Mesenchymal stem cell (in vitro differentiated cells and primary cell): ENCODE measurements at regions not wholly inside any gene's neighbourhood (a gene's known extent, or its start where the extent isn't known, plus 50 kb on each side); places are given as distances from the start of the nearest gene placed in this dataset.
"Not testable (repeated sequence)": the region's sequence is repeated elsewhere in the genome, so short reads cannot be mapped to it uniquely, and the experiment has no call there.

Source experiments
- DNase-seq: peaks from one replicate; pipeline ENCODE4 v3.0.0-alpha.2; 2013
- H2AFZ ChIP-seq: one replicate; pipeline ENCODE4 v1.6.1; 2013; ENCODE audit warnings: low read depth, mild to moderate bottlenecking, control low read depth, inconsistent platforms, low read length, moderate library complexity
- H2AK5ac ChIP-seq: 2 replicates; pipeline ENCODE4 v1.6.1; 2013; ENCODE audit warnings: low read length, moderate library complexity, mild to moderate bottlenecking, inconsistent platforms; ENCODE audit not compliant: severe bottlenecking
- H2BK120ac ChIP-seq: one replicate; pipeline ENCODE4 v1.6.1; 2013; ENCODE audit warnings: low read depth, mild to moderate bottlenecking, inconsistent platforms, low read length, moderate library complexity
- H2BK12ac ChIP-seq, 2 experiments: one replicate each; pipeline ENCODE4 v1.6.1; 2013; ENCODE audit warnings: inconsistent platforms in 2 of 2, low read length in 2 of 2, mild to moderate bottlenecking in 2 of 2, moderate library complexity in 2 of 2, control low read depth in 1 of 2
- H2BK15ac ChIP-seq: one replicate; pipeline ENCODE4 v1.6.1; 2013; ENCODE audit warnings: mild to moderate bottlenecking, low read depth, inconsistent platforms; ENCODE audit not compliant: poor library complexity, severe bottlenecking
- H2BK5ac ChIP-seq: 2 replicates; pipeline ENCODE4 v1.6.1; 2013; ENCODE audit warnings: low read depth, mild to moderate bottlenecking, low read length, control low read depth, inconsistent platforms; ENCODE audit not compliant: poor library complexity, severe bottlenecking
- H3K14ac ChIP-seq, 2 experiments: one replicate each; pipeline ENCODE4 v1.6.1; 2013; ENCODE audit warnings: inconsistent platforms in 2 of 2, low read length in 2 of 2, control low read depth in 1 of 2, mild to moderate bottlenecking in 1 of 2, moderate library complexity in 1 of 2
- H3K18ac ChIP-seq, 2 experiments: one replicate each; pipeline ENCODE4 v1.6.1; 2013; ENCODE audit warnings: inconsistent platforms in 2 of 2, low read length in 2 of 2, control low read depth in 1 of 2, low read depth in 1 of 2, mild to moderate bottlenecking in 1 of 2
- H3K23ac ChIP-seq, 2 experiments: one replicate each; pipeline ENCODE4 v1.6.1; 2013; ENCODE audit warnings: inconsistent platforms in 2 of 2, low read length in 2 of 2, mild to moderate bottlenecking in 2 of 2, moderate library complexity in 2 of 2, control low read depth in 1 of 2
- H3K27ac ChIP-seq: 2 replicates; pipeline ENCODE4 v1.5.1; 2013; ENCODE audit warnings: mild to moderate bottlenecking, moderate library complexity, low read length, control low read depth, inconsistent platforms; ENCODE audit not compliant: poor library complexity, severe bottlenecking
- H3K27me3 ChIP-seq, 2 experiments: 2 replicates each; pipeline versions ENCODE4 v1.6.1 to v1.7.0; 2013; ENCODE audit warnings: low read length in 2 of 2, mild to moderate bottlenecking in 2 of 2, moderate library complexity in 2 of 2, control low read depth in 1 of 2, inconsistent platforms in 1 of 2; ENCODE audit not compliant: control insufficient read depth in 1 of 2, insufficient read depth in 1 of 2
- H3K36me3 ChIP-seq, 2 experiments: 2 replicates each; pipeline versions ENCODE4 v1.6.1 to v1.7.0; 2013; ENCODE audit warnings: low read length in 2 of 2, control low read depth in 1 of 2, inconsistent platforms in 1 of 2, low read depth in 1 of 2, mild to moderate bottlenecking in 1 of 2; ENCODE audit not compliant: insufficient read depth in 2 of 2, control insufficient read depth in 1 of 2
- H3K4ac ChIP-seq, 2 experiments: one replicate each; pipeline ENCODE4 v1.6.1; 2013; ENCODE audit warnings: inconsistent platforms in 2 of 2, low read length in 2 of 2, mild to moderate bottlenecking in 2 of 2, moderate library complexity in 2 of 2, control low read depth in 1 of 2, low read depth in 1 of 2
- H3K4me1 ChIP-seq: 2 replicates; pipeline ENCODE4 v1.6.1; 2013; ENCODE audit warnings: low read depth, low read length, control low read depth; ENCODE audit not compliant: control insufficient read depth, insufficient read depth
- H3K4me2 ChIP-seq: 2 replicates; pipeline ENCODE4 v1.6.1; 2013; ENCODE audit warnings: low read length, mild to moderate bottlenecking, inconsistent platforms; ENCODE audit not compliant: poor library complexity, severe bottlenecking
- H3K4me3 ChIP-seq, 2 experiments: 2 replicates each; pipeline versions ENCODE4 v1.5.1 to v1.7.0; 2013; ENCODE audit warnings: low read length in 2 of 2, mild to moderate bottlenecking in 2 of 2, control low read depth in 1 of 2, low read depth in 1 of 2; ENCODE audit not compliant: insufficient read depth in 1 of 2
- H3K79me1 ChIP-seq: replicated peaks from 2 replicates; pipeline ENCODE4 v1.6.1; 2013; ENCODE audit warnings: mild to moderate bottlenecking, control low read depth, low read length, inconsistent platforms; ENCODE audit not compliant: poor library complexity, severe bottlenecking
- H3K9ac ChIP-seq: 2 replicates; pipeline ENCODE4 v1.7.0; 2013; ENCODE audit warnings: mild to moderate bottlenecking, low read length, moderate library complexity
- H3K9me3 ChIP-seq: 2 replicates; pipeline ENCODE4 v1.7.0; 2013; ENCODE audit warnings: mild to moderate bottlenecking, low read length; ENCODE audit not compliant: control insufficient read depth
- H4K8ac ChIP-seq: one replicate; pipeline ENCODE4 v1.6.1; 2013; ENCODE audit warnings: inconsistent platforms, mild to moderate bottlenecking, low read length, moderate library complexity
- H4K91ac ChIP-seq: one replicate; pipeline ENCODE4 v1.6.1; 2013; ENCODE audit warnings: mild to moderate bottlenecking, low read length, inconsistent platforms
- WGBS: methylation state at CpG from one replicate; pipeline ENCODE4 v1.1.7; 2013; ENCODE audit warnings: mixed read lengths; 5-methylcytosine and 5-hydroxymethylcytosine counted together

- 71% methylated on average over 4 of the region's 4 CpGs for WGBS
- no peak overlapping the region for H3K27ac ChIP-seq
- H3K4ac ChIP-seq: no peak overlapping the region
- no peak overlapping the region for H3K4me3 ChIP-seq
- no peak overlapping the region for H3K9ac ChIP-seq
- H2AFZ ChIP-seq: no peak overlapping the region
- no peaks in the 10 kb centered on the region for H3K27me3 ChIP-seq
- no peak overlapping the region for H2BK120ac ChIP-seq
- H3K9me3 ChIP-seq: no peaks in the 10 kb centered on the region
- H4K8ac ChIP-seq: no peak overlapping the region
- H3K4me2 ChIP-seq: no peak overlapping the region
- H2BK5ac ChIP-seq: no peak overlapping the region
- no peaks in the 10 kb centered on the region for H3K4me1 ChIP-seq
- no peak overlapping the region for H2AK5ac ChIP-seq
- H3K23ac ChIP-seq: no peak overlapping the region
- H4K91ac ChIP-seq: no peak overlapping the region
- no peak overlapping the region for H3K18ac ChIP-seq
- no peak overlapping the region for H2BK15ac ChIP-seq
- H3K14ac ChIP-seq: no peak overlapping the region
- H3K36me3 ChIP-seq: no peaks in the 10 kb centered on the region
- DNase-seq: no peak
- no peak overlapping the region for H2BK12ac ChIP-seq
- no peaks in the 10 kb centered on the region for H3K79me1 ChIP-seq
Measured at GRCh38 chrX:144732588-144732987, 514.7 kb upstream of the SPANXN1 start.

GRCh38 chrX:144738246-144738645 lies 509.1 kb upstream of the SPANXN1 start:
- Histone ChIP-seq H3K27me3 (no peaks in the 10 kb centered on the region), H3K9me3 (no peaks in the 10 kb centered on the region), H3K18ac (no peak overlapping the region), H2BK12ac (no peak overlapping the region), H4K91ac (no peak overlapping the region), H3K14ac (no peak overlapping the region), H2BK5ac (no peak overlapping the region), H2AFZ (no peak overlapping the region), H2AK5ac (no peak overlapping the region), H3K4me3 (no peak overlapping the region), H2BK15ac (no peak overlapping the region), H3K23ac (no peak overlapping the region), H3K4me2 (no peak overlapping the region), H3K36me3 (no peaks in the 10 kb centered on the region), H3K79me1 (no peaks in the 10 kb centered on the region), H3K4me1 (no peaks in the 10 kb centered on the region), H3K4ac (no peak overlapping the region), H4K8ac (no peak overlapping the region), H3K27ac (no peak overlapping the region), H2BK120ac (no peak overlapping the region), H3K9ac (no peak overlapping the region)
- DNase-seq: no peak
- WGBS: no CpG with 5 or more reads among the region's 2 CpGs

- H3K4me1 ChIP-seq: no peaks in the 10 kb centered on the region
- no peak overlapping the region for H2BK5ac ChIP-seq
- no peak overlapping the region for H3K23ac ChIP-seq
- no peak overlapping the region for H2BK15ac ChIP-seq
- H4K8ac ChIP-seq: no peak overlapping the region
- H3K4me3 ChIP-seq: no peak overlapping the region
- no peak overlapping the region for H2BK120ac ChIP-seq
- no peak overlapping the region for H3K9ac ChIP-seq
- H2AK5ac ChIP-seq: no peak overlapping the region
- DNase-seq: no peak
- no peak overlapping the region for H3K18ac ChIP-seq
- no peak overlapping the region for H2AFZ ChIP-seq
- H3K27me3 ChIP-seq: no peaks in the 10 kb centered on the region
- no peaks in the 10 kb centered on the region for H3K36me3 ChIP-seq
- H3K9me3 ChIP-seq: no peaks in the 10 kb centered on the region
- no peak overlapping the region for H2BK12ac ChIP-seq
- H3K4ac ChIP-seq: no peak overlapping the region
- H3K4me2 ChIP-seq: no peak overlapping the region
- no peak overlapping the region for H3K27ac ChIP-seq
- no peak overlapping the region for H3K14ac ChIP-seq
- H4K91ac ChIP-seq: no peak overlapping the region
- no peaks in the 10 kb centered on the region for H3K79me1 ChIP-seq
Measured at GRCh38 chrX:144768540-144768939, 478.8 kb upstream of the SPANXN1 start.

GRCh38 chrX:144783528-144783927 lies 463.8 kb upstream of the SPANXN1 start:
- H3K23ac ChIP-seq, DNase-seq, H3K4me3 ChIP-seq, H3K18ac ChIP-seq, H3K4me1 ChIP-seq, H3K4me2 ChIP-seq, H3K36me3 ChIP-seq, H3K27ac ChIP-seq, H3K79me1 ChIP-seq, H2AFZ ChIP-seq, H2AK5ac ChIP-seq, H2BK5ac ChIP-seq, H3K4ac ChIP-seq, H2BK12ac ChIP-seq, H2BK15ac ChIP-seq, H4K91ac ChIP-seq, H4K8ac ChIP-seq, H3K27me3 ChIP-seq, H2BK120ac ChIP-seq, H3K9me3 ChIP-seq, H3K9ac ChIP-seq, H3K14ac ChIP-seq: not testable (repeated sequence)
- WGBS: 76% methylated on average over 2 of the region's 19 CpGs
